ENCODE measurements at regions not wholly inside any gene's neighbourhood (a gene's known extent, or its start where the extent isn't known, plus 50 kb on each side); places are given as distances from the start of the nearest gene placed in this dataset.

DNA sequence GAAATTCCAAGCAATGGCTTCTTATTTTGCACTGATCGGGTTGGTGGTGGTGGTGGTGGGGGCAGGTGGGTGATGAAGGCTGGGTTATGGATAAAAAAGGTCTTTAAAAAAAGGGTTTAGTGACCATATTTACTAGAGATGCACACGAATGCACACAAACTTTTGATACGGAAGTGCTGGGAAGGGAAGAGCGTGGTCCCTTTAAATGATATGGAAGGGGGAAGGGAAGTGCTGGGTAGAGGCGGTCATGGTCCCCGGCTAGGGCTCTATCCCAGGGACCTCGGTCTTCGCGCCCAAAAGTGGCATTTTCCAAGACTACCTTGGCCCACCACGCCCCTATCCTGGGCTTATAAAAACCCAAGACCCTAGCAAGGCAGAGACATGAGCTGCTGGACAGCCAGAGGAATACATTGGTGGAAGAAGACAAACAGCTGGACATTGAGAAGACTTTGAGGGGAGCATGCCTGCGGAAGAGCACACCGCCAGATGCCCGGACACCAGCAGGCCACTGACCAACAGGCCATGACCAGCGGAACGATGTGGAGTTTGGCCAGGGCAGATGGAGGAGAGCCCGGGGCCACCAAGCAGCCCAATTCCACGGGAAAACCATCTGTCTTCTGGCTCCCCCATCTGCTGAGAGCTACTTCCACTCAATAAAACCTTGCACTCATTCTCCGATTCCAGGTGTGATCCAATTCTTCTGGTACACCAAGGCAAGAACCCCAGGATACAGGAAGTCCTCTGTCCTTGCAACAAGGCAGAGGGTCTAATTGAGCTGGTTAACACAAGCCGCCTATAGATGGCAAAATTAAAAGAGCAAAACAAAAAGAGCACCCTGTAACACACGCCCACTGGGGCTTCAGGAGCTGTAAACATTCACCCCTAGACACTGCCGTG, 1720.2 kb downstream of the MRPL39 start:
- TF ChIP-seq CHD2 (IDR thresholded peaks at IDR 0.05; ENCODE audit: low read length) (no peak), EP300 (IDR thresholded peaks at IDR 0.05; ENCODE audit: borderline replicate concordance in 1 of 2, low read depth in 2 of 2, low read length in 2 of 2) (no peak), POLR2A (IDR thresholded peaks at IDR 0.05; ENCODE audit: control extremely low read depth in 1 of 2, low read depth in 2 of 2, low read length in 2 of 2) (no peak), TAF1 (IDR thresholded peaks at IDR 0.05; ENCODE audit: low read depth, low read length) (no peak)
- TF ChIP-seq, protein P1, sequence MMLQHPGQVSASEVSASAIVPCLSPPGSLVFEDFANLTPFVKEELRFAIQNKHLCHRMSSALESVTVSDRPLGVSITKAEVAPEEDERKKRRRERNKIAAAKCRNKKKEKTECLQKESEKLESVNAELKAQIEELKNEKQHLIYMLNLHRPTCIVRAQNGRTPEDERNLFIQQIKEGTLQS (IDR thresholded peaks at IDR 0.05; ENCODE audit: insufficient read depth, low read depth, low read length) = no peak
